NCI-H1092 treated with DMSO at 0.1 percent for 48 hours (cell line): ENCODE measurements at regions not wholly inside any gene's neighbourhood (a gene's known extent, or its start where the extent isn't known, plus 50 kb on each side); places are given as distances from the start of the nearest gene placed in this dataset.
"Not testable (repeated sequence)": the region's sequence is repeated elsewhere in the genome, so short reads cannot be mapped to it uniquely, and the experiment has no call there.

Source experiments
- DNase-seq: peaks from one replicate; lab custom pipeline; 2025; lab: John Stamatoyannopoulos, UW

- DNase-seq = no peak
Observed at GRCh38 chr20:33908336-33908735, 85.4 kb upstream of the RALY start.

GRCh38 chr20:33908868-33909267 is 84.8 kb upstream of the RALY start:
- DNase-seq = no peak

GRCh38 chr20:33909331-33909921 is 84.3 kb upstream of the RALY start:
- DNase-seq = no peak

GRCh38 chr20:33910056-33910455 is 83.7 kb upstream of the RALY start:
- no peak for DNase-seq

GRCh38 chr20:33910529-33911327 is 83.0 kb upstream of the RALY start:
- DNase-seq = no peak

- no peak for DNase-seq
Observed at GRCh38 chr20:33914919-33915318, 78.8 kb upstream of the RALY start.

GRCh38 chr20:33915726-33916331 is 77.9 kb upstream of the RALY start:
- DNase-seq = no peak

- DNase-seq = no peak
Observed at GRCh38 chr20:33916768-33917167, 76.9 kb upstream of the RALY start.

- no peak for DNase-seq
Observed at GRCh38 chr20:33917831-33918525, 75.7 kb upstream of the RALY start.

GRCh38 chr20:33918662-33919061 is 75.0 kb upstream of the RALY start:
- DNase-seq = no peak

GRCh38 chr20:33919653-33920052 is 74.1 kb upstream of the RALY start:
- no peak for DNase-seq

- DNase-seq = no peak
Observed at GRCh38 chr20:33922224-33922623, 71.5 kb upstream of the RALY start.

- DNase-seq = no peak
Observed at GRCh38 chr20:33923740-33924139, 70.0 kb upstream of the RALY start.

GRCh38 chr20:33925867-33926266 is 67.8 kb upstream of the RALY start:
- DNase-seq = no peak

GRCh38 chr20:33926425-33926824 is 67.3 kb upstream of the RALY start:
- DNase-seq = no peak

GRCh38 chr20:33927724-33928123 is 66.0 kb upstream of the RALY start:
- DNase-seq = no peak

GRCh38 chr20:33929917-33930316 is 63.8 kb upstream of the RALY start:
- no peak for DNase-seq

GRCh38 chr20:33933469-33933909 is 60.2 kb upstream of the RALY start:
- DNase-seq = peak; percentile 66

- no peak for DNase-seq
Observed at GRCh38 chr20:33936656-33937055, 57.1 kb upstream of the RALY start.

GRCh38 chr20:33939031-33939430 is 54.7 kb upstream of the RALY start:
- DNase-seq = not testable (repeated sequence)

GRCh38 chr20:33940666-33941065 is 53.0 kb upstream of the RALY start:
- no peak for DNase-seq
